GM06990 (cell line): ENCODE measurements at regions not wholly inside any gene's neighbourhood (a gene's known extent, or its start where the extent isn't known, plus 50 kb on each side); places are given as distances from the start of the nearest gene placed in this dataset.

Experiments
- DNase-seq: peaks from one replicate; pipeline ENCODE4 v3.0.0-alpha.2; 2011; ENCODE audit not compliant: insufficient read length; ENCODE audit errors: extremely low read depth
- H3K27me3 ChIP-seq: replicated peaks from 2 replicates; pipeline ENCODE4 v1.6.0; 2011; ENCODE audit warnings: low read length; ENCODE audit not compliant: control insufficient read depth, insufficient read depth
- H3K36me3 ChIP-seq: 2 replicates; pipeline ENCODE4 v1.5.1; 2011; ENCODE audit warnings: low read length; ENCODE audit not compliant: control insufficient read depth, insufficient read depth
- H3K4me3 ChIP-seq: replicated peaks from 2 replicates; pipeline ENCODE4 v1.5.1; 2011; ENCODE audit warnings: low read depth, mild to moderate bottlenecking, control low read depth, low read length
- TF ChIP-seq, protein P1 (sequence below): IDR thresholded peaks from 2 replicates; pipeline ENCODE4 v1.5.1; 2011; ENCODE audit warnings: low read length, control low read depth, mild to moderate bottlenecking, inconsistent platforms; ENCODE audit not compliant: insufficient read depth, poor library complexity, severe bottlenecking

DNA sequence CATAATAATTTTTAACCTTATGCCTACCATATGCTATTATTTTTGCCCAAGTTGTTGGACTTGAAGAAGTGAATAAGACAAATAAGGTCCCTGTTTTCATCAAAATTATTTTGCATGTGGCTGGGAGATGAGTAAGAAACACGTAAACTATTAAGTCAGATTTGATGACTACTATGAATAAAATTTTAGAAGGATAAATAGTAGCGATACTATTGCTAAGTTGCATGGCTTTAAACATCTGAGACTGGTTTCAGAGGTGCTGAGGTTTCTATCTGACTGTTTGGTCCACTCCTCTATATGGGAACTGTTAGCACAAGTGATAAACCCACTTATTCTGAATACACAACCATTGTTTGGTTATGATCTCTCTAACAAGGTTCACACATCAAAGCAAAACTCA is 674.3 kb upstream of the MDGA2 start:
- no peaks in the 10 kb centered on the region for H3K36me3 ChIP-seq
- TF ChIP-seq, protein P1, sequence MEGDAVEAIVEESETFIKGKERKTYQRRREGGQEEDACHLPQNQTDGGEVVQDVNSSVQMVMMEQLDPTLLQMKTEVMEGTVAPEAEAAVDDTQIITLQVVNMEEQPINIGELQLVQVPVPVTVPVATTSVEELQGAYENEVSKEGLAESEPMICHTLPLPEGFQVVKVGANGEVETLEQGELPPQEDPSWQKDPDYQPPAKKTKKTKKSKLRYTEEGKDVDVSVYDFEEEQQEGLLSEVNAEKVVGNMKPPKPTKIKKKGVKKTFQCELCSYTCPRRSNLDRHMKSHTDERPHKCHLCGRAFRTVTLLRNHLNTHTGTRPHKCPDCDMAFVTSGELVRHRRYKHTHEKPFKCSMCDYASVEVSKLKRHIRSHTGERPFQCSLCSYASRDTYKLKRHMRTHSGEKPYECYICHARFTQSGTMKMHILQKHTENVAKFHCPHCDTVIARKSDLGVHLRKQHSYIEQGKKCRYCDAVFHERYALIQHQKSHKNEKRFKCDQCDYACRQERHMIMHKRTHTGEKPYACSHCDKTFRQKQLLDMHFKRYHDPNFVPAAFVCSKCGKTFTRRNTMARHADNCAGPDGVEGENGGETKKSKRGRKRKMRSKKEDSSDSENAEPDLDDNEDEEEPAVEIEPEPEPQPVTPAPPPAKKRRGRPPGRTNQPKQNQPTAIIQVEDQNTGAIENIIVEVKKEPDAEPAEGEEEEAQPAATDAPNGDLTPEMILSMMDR, result no peak
- H3K4me3 ChIP-seq, result no peak overlapping the region
- no peak for DNase-seq
- H3K27me3 ChIP-seq, result no peaks in the 10 kb centered on the region

DNA sequence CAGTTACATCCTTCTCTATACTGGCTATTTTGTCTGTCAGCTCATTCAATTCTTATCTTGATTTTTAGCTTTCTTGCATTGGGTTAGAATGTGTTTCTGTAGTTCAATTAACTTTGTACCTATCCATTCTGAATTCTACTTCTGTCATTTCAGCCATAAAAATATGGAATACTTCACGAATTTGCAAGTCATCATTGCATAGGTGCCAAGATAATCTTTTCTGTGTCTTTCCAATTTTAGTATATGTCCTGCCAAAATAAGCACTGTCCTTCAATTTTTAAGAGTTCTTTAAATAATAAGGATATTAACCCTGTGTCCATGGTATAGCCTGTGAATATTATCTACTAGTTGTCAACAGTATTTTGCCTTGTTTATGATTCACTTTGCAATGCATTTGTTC is 665.7 kb upstream of the MDGA2 start:
- H3K27me3 ChIP-seq, result no peaks in the 10 kb centered on the region
- H3K4me3 ChIP-seq, result no peak overlapping the region
- no peak for DNase-seq
- no peaks in the 10 kb centered on the region for H3K36me3 ChIP-seq
- TF ChIP-seq, protein P1, result no peak

DNA sequence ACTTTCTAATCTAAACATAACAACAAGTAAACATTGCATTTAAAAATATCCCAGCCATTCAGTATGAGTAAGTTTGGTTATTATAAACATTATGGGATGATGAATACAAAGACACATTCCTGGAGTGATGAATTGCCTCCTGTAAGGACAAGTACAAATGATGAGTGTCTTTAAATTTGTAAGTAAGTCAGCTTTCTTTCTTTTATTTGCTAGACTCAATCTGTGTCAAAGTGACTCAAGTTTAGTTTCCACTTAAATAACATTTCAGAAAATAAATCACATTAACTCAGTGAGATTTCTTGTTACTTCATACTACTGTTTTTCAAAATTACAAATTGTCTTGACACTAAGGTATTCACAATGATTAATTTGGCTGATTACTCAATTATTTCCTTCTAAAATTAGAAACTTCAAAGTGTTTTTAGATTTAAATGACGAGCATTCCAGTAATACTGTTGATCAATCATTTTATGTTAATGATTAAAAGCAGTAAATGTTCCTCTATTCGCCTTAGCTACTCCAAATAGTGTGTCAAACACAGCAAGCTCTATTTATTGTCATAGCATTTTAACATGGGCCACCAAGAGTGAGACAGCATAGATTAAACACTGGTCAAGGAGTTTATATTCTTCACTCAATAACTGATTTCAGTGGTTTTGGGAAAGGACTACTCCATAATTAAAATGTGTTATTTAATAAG is 658.0 kb upstream of the MDGA2 start:
- no peaks in the 10 kb centered on the region for H3K36me3 ChIP-seq
- TF ChIP-seq, protein P1, result no peak
- H3K27me3 ChIP-seq, result no peaks in the 10 kb centered on the region
- no peak overlapping the region for H3K4me3 ChIP-seq
- no peak for DNase-seq

DNA sequence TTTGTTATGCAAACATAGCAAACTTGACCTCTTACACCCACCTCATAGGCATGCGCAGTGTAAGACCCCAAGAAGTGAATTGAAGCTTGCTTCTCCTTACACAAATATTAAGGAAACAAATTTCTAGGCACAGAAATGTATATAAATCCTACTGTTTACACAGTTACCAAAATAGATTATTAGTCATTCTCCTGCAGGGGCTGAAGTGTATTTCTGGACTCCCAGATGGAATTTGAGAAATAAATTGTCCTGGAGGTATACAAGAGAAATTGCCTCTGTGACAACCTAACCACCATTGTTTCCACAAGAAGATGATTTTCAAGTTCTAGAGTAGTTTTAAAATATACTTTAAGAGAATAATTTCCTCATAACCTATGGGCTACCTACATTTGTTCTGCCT is 656.0 kb upstream of the MDGA2 start:
- no peaks in the 10 kb centered on the region for H3K36me3 ChIP-seq
- H3K4me3 ChIP-seq, result no peak overlapping the region
- no peaks in the 10 kb centered on the region for H3K27me3 ChIP-seq
- DNase-seq, result no peak
- TF ChIP-seq, protein P1, result no peak

DNA sequence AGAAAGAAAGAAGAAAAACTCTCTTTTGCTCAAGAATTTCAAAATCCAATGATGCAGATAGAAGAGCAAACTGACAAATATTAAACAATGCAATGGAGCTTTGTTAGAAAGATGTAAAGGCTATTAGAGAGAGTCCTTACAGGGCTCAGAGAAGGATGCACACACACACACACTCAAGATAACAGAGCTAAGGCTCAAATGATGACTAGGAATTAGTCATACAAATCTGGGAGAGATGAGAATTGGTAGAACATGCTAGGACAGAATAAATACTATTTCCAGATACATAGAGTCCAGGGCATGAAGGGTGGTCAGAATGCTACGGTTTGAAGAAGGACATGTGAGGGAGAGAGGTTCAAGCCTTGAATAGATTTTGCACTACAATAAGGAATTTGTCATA is 650.1 kb upstream of the MDGA2 start:
- DNase-seq, result no peak
- no peaks in the 10 kb centered on the region for H3K36me3 ChIP-seq
- TF ChIP-seq, protein P1, result no peak

DNA sequence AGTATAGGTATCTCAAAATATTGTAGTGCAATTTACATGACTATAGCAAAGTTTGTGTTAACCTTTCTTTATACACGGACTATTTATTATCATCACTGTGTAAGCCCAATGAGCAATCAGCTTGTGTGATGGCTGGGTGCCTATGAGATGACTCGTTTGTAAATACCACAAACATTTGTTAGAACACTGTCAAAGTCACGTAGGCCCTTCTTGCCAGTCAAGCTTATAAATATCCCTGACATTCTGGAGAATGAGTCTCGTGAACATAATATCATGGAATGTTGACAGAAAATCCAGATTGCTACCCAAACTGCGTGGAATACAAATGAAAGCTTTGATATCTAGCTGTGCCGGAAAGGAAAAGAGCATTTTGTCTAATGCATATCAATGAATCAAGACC is 648.3 kb upstream of the MDGA2 start:
- TF ChIP-seq, protein P1, result no peak
- no peaks in the 10 kb centered on the region for H3K36me3 ChIP-seq
- no peaks in the 10 kb centered on the region for H3K27me3 ChIP-seq
- no peak overlapping the region for H3K4me3 ChIP-seq
- no peak for DNase-seq

More for the DNA sequence above, 650.1 kb upstream of the MDGA2 start:
- H3K4me3 ChIP-seq, result no peak overlapping the region
- no peaks in the 10 kb centered on the region for H3K27me3 ChIP-seq
